Kidney (tissue), 13 donors: ENCODE measurements at regions not wholly inside any gene's neighbourhood (a gene's known extent, or its start where the extent isn't known, plus 50 kb on each side); places are given as distances from the start of the nearest gene placed in this dataset.

ENCODE experiments used
- DNase-seq, 5 donors: peaks; one replicate each; pipeline ENCODE4 v3.0.0-alpha.2; 2013 to 2020
- FAIRE-seq: peaks from 2 replicates; lab custom pipeline; 2012; peaks lifted over from hg19 to GRCh38; lab: Jason Lieb, UNC
- H3K27ac ChIP-seq, 2 donors: one replicate each; pipeline ENCODE4 v1.7.0; 2013; ENCODE audit warnings: low read depth in 2 of 2, low read length in 2 of 2, inconsistent platforms in 1 of 2
- H3K27me3 ChIP-seq: one replicate; pipeline ENCODE4 v1.7.1; 2013; ENCODE audit warnings: low read length, inconsistent platforms; ENCODE audit not compliant: control insufficient read depth, insufficient read depth
- H3K36me3 ChIP-seq, 3 donors: one replicate each; pipeline versions ENCODE4 v1.7.0 to v1.7.1; 2013; ENCODE audit warnings: low read length in 3 of 3, control low read depth in 1 of 3, inconsistent platforms in 1 of 3; ENCODE audit not compliant: insufficient read depth in 3 of 3, control insufficient read depth in 2 of 3
- H3K4me1 ChIP-seq, 3 donors: one replicate each; pipeline versions ENCODE4 v1.7.0 to v1.7.1; 2013; ENCODE audit warnings: low read length in 3 of 3, inconsistent platforms in 1 of 3, low read depth in 1 of 3; ENCODE audit not compliant: control insufficient read depth in 2 of 3, insufficient read depth in 2 of 3
- H3K4me3 ChIP-seq, 3 donors: one replicate each; pipeline versions ENCODE4 v1.7.0 to v1.8.1; 2013; ENCODE audit warnings: low read length in 3 of 3, control low read depth in 1 of 3, inconsistent platforms in 1 of 3
- H3K9ac ChIP-seq, 3 donors: one replicate each; pipeline versions ENCODE4 v1.7.0 to v1.7.1; 2013; ENCODE audit warnings: low read length in 3 of 3, control low read depth in 1 of 3, inconsistent platforms in 1 of 3
- H3K9me3 ChIP-seq, 3 donors: one replicate each; pipeline versions ENCODE4 v1.7.0 to v1.7.1; 2013; ENCODE audit warnings: low read length in 3 of 3, control low read depth in 1 of 3, inconsistent platforms in 1 of 3; ENCODE audit not compliant: control insufficient read depth in 2 of 3, insufficient read depth in 1 of 3
- intact Hi-C: fragments of 100-400 bp; cut with DNase I; formaldehyde crosslinking; loops from one replicate; pipeline ENCODE4 v1.11.1; 2022
- TF ChIP-seq, protein P1 (sequence below): IDR thresholded peaks from 3 replicates; pipeline ENCODE4 v1.5.1; 2012; ENCODE audit warnings: mild to moderate bottlenecking, moderate library complexity, borderline replicate concordance; ENCODE audit not compliant: insufficient read depth; ENCODE audit errors: extremely low read depth
- donor health status: control.
- donor health status: control.
- donor health status: control.
- donor health status: control.
- donor health status: control.
- donor health status: DM: yes; HTN: yes; CAD: no.
- donor health status: Normal renal cell carcinoma (clear cell type).

DNA sequence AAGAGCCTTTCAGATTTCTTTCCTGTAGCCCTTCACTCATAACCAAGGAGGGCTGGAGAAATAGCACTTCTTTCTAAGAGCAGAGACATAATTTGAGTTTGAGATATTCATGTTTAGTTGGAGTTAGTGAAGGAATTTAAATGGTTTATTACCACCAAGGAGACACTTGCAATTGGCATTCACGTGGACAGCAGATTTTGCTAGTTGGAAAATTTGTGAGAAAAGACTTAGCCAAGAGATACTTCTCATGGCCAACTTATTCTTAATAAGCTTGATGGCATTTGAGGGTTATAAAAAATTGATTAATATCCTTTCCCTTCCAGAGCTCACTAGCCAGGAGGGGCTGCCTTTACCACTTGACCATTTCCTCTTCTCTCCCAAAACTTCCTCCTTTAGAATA lies 518.7 kb downstream of the TNS1 start:
- TF ChIP-seq, protein P1, sequence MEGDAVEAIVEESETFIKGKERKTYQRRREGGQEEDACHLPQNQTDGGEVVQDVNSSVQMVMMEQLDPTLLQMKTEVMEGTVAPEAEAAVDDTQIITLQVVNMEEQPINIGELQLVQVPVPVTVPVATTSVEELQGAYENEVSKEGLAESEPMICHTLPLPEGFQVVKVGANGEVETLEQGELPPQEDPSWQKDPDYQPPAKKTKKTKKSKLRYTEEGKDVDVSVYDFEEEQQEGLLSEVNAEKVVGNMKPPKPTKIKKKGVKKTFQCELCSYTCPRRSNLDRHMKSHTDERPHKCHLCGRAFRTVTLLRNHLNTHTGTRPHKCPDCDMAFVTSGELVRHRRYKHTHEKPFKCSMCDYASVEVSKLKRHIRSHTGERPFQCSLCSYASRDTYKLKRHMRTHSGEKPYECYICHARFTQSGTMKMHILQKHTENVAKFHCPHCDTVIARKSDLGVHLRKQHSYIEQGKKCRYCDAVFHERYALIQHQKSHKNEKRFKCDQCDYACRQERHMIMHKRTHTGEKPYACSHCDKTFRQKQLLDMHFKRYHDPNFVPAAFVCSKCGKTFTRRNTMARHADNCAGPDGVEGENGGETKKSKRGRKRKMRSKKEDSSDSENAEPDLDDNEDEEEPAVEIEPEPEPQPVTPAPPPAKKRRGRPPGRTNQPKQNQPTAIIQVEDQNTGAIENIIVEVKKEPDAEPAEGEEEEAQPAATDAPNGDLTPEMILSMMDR = no peak
- intact Hi-C loops = no loop called here
- H3K4me3 ChIP-seq = no peak overlapping the region
- H3K4me1 ChIP-seq = peaks cover 0 to 3% (median 0%) of the 10 kb centered on the region in 3 donors
- no peak overlapping the region for H3K27ac ChIP-seq
- FAIRE-seq (no peak), DNase-seq (no peak)
- H3K9ac ChIP-seq = no peak overlapping the region
- no peaks in the 10 kb centered on the region for H3K27me3 ChIP-seq
- H3K9me3 ChIP-seq = no peaks in the 10 kb centered on the region
- no peaks in the 10 kb centered on the region for H3K36me3 ChIP-seq

- H3K36me3 ChIP-seq = no peaks in the 10 kb centered on the region
- no peak overlapping the region for H3K4me3 ChIP-seq
- no peak overlapping the region for H3K27ac ChIP-seq
- H3K4me1 ChIP-seq = peaks cover 0 to 4% (median 0%) of the 10 kb centered on the region in 3 donors
- intact Hi-C loops = no loop called here
- DNase-seq (no peak), FAIRE-seq (no peak)
- H3K9me3 ChIP-seq = no peaks in the 10 kb centered on the region
- no peaks in the 10 kb centered on the region for H3K27me3 ChIP-seq
- no peak overlapping the region for H3K9ac ChIP-seq
- TF ChIP-seq, protein P1 = no peak
These were observed 520.6 kb downstream of the TNS1 start for GRCh38 chr2:217482056-217482710.

DNA sequence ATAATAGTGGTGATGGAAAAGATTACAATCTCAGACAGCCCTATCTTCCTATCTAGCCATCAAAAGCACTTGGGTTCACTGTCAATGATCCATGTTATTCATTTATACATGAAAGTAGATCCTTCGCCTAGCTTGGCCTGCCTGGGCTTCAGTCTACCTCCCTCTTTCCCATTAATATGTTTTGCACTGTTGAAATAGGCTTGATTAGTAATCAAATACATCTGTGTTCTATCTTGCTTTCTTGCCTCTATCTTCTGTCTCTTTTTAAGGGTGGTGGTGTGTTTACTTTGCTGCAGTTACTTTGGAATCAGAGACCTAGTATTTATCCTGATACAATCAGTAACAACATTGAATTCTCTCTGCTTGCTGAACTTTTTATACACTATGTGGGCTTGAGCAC lies 521.2 kb downstream of the TNS1 start:
- H3K36me3 ChIP-seq = no peaks in the 10 kb centered on the region
- no peak overlapping the region for H3K27ac ChIP-seq
- intact Hi-C loops = no loop called here
- no peak overlapping the region for H3K9ac ChIP-seq
- H3K4me3 ChIP-seq = no peak overlapping the region
- no peaks in the 10 kb centered on the region for H3K27me3 ChIP-seq
- FAIRE-seq = no peak
- TF ChIP-seq, protein P1 = no peak
- no peaks in the 10 kb centered on the region for H3K9me3 ChIP-seq
- no peak for DNase-seq
- peaks cover 0 to 4% (median 0%) of the 10 kb centered on the region in 3 donors for H3K4me1 ChIP-seq
